ENCODE measurements at regions not wholly inside any gene's neighbourhood (a gene's known extent, or its start where the extent isn't known, plus 50 kb on each side); places are given as distances from the start of the nearest gene placed in this dataset.

GRCh38 chr18:41064916-41065315 is 890.1 kb upstream of the PIK3C3 start:
- no peaks in the 10 kb centered on the region for H3K27me3 ChIP-seq (ENCODE audit: control insufficient read depth, insufficient read depth, low read length)
- DNase-seq: no peak
- FAIRE-seq: no peak
- no peak overlapping the region for H3K27ac ChIP-seq (ENCODE audit: low read depth in 2 of 2, low read length in 2 of 2)
- no peak for TF ChIP-seq CTCF (IDR thresholded peaks at IDR 0.05; ENCODE audit: borderline replicate concordance, extremely low read depth, insufficient read depth)
- no peaks in the 10 kb centered on the region for H3K9me3 ChIP-seq (ENCODE audit: control insufficient read depth in 2 of 3, insufficient read depth in 1 of 3, low read length in 3 of 3)
- intact Hi-C loops (cut with DNase I): no loop called here
- H3K4me3 ChIP-seq (ENCODE audit: low read length in 3 of 3): no peak overlapping the region
- no peaks in the 10 kb centered on the region for H3K36me3 ChIP-seq (ENCODE audit: control insufficient read depth in 2 of 3, insufficient read depth in 3 of 3, low read length in 3 of 3)
- no peak overlapping the region for H3K9ac ChIP-seq (ENCODE audit: low read length in 3 of 3)
- H3K4me1 ChIP-seq (ENCODE audit: control insufficient read depth in 2 of 3, insufficient read depth in 2 of 3, low read depth in 1 of 3, low read length in 3 of 3): no peaks in the 10 kb centered on the region

GRCh38 chr18:41060967-41061366 is 894.1 kb upstream of the PIK3C3 start:
- no peaks in the 10 kb centered on the region for H3K4me1 ChIP-seq (ENCODE audit: control insufficient read depth in 2 of 3, insufficient read depth in 2 of 3, low read depth in 1 of 3, low read length in 3 of 3)
- no peak overlapping the region for H3K9ac ChIP-seq (ENCODE audit: low read length in 3 of 3)
- no peak overlapping the region for H3K27ac ChIP-seq (ENCODE audit: low read depth in 2 of 2, low read length in 2 of 2)
- no peaks in the 10 kb centered on the region for H3K9me3 ChIP-seq (ENCODE audit: control insufficient read depth in 2 of 3, insufficient read depth in 1 of 3, low read length in 3 of 3)
- intact Hi-C loops (cut with DNase I): no loop called here
- no peak for TF ChIP-seq CTCF (IDR thresholded peaks at IDR 0.05; ENCODE audit: borderline replicate concordance, extremely low read depth, insufficient read depth)
- no peak for FAIRE-seq
- no peaks in the 10 kb centered on the region for H3K36me3 ChIP-seq (ENCODE audit: control insufficient read depth in 2 of 3, insufficient read depth in 3 of 3, low read length in 3 of 3)
- H3K4me3 ChIP-seq (ENCODE audit: low read length in 3 of 3): no peak overlapping the region
- no peak for DNase-seq
- no peaks in the 10 kb centered on the region for H3K27me3 ChIP-seq (ENCODE audit: control insufficient read depth, insufficient read depth, low read length)

- TF ChIP-seq CTCF (IDR thresholded peaks at IDR 0.05; ENCODE audit: borderline replicate concordance, extremely low read depth, insufficient read depth): no peak
- Histone ChIP-seq H3K36me3 (ENCODE audit: control insufficient read depth in 2 of 3, insufficient read depth in 3 of 3, low read length in 3 of 3) (no peaks in the 10 kb centered on the region), H3K9me3 (ENCODE audit: control insufficient read depth in 2 of 3, insufficient read depth in 1 of 3, low read length in 3 of 3) (no peaks in the 10 kb centered on the region), H3K27ac (ENCODE audit: low read depth in 2 of 2, low read length in 2 of 2) (no peak overlapping the region), H3K4me1 (ENCODE audit: control insufficient read depth in 2 of 3, insufficient read depth in 2 of 3, low read depth in 1 of 3, low read length in 3 of 3) (no peaks in the 10 kb centered on the region), H3K27me3 (ENCODE audit: control insufficient read depth, insufficient read depth, low read length) (no peaks in the 10 kb centered on the region), H3K9ac (ENCODE audit: low read length in 3 of 3) (no peak overlapping the region), H3K4me3 (ENCODE audit: low read length in 3 of 3) (no peak overlapping the region)
- intact Hi-C loops (cut with DNase I): loop anchor here (10.0 kb wide), 1 partner anchor 56 kb away; no protein-coding TSS in a partner anchor
- FAIRE-seq: no peak
- no peak for DNase-seq
These were observed 896.0 kb upstream of the PIK3C3 start for GRCh38 chr18:41059126-41059415.

GRCh38 chr18:41058351-41059125 is 896.5 kb upstream of the PIK3C3 start:
- Histone ChIP-seq H3K4me3 (ENCODE audit: low read length in 3 of 3) (no peak overlapping the region), H3K4me1 (ENCODE audit: control insufficient read depth in 2 of 3, insufficient read depth in 2 of 3, low read depth in 1 of 3, low read length in 3 of 3) (no peaks in the 10 kb centered on the region), H3K9ac (ENCODE audit: low read length in 3 of 3) (no peak overlapping the region), H3K9me3 (ENCODE audit: control insufficient read depth in 2 of 3, insufficient read depth in 1 of 3, low read length in 3 of 3) (no peaks in the 10 kb centered on the region), H3K27me3 (ENCODE audit: control insufficient read depth, insufficient read depth, low read length) (no peaks in the 10 kb centered on the region), H3K36me3 (ENCODE audit: control insufficient read depth in 2 of 3, insufficient read depth in 3 of 3, low read length in 3 of 3) (no peaks in the 10 kb centered on the region), H3K27ac (ENCODE audit: low read depth in 2 of 2, low read length in 2 of 2) (no peak overlapping the region)
- no peak for TF ChIP-seq CTCF (IDR thresholded peaks at IDR 0.05; ENCODE audit: borderline replicate concordance, extremely low read depth, insufficient read depth)
- FAIRE-seq (no peak), DNase-seq (peak in 1 of 5 donors; percentile 44)
- intact Hi-C loops (cut with DNase I): loop anchor here (10.0 kb wide), 1 partner anchor 56 kb away; no protein-coding TSS in a partner anchor
